ENCODE measurements at regions not wholly inside any gene's neighbourhood (a gene's known extent, or its start where the extent isn't known, plus 50 kb on each side); places are given as distances from the start of the nearest gene placed in this dataset.

GRCh38 chr4:120452536-120452935 lies 385.9 kb upstream of the MAD2L1 start:
- TF ChIP-seq POLR2A (IDR thresholded peaks at IDR 0.05) (no peak), CTCF (IDR thresholded peaks at IDR 0.05) (no peak)

Data from ovary (tissue), 3 donors.